Esophagus squamous epithelium (tissue), 5 donors: ENCODE measurements at regions not wholly inside any gene's neighbourhood (a gene's known extent, or its start where the extent isn't known, plus 50 kb on each side); places are given as distances from the start of the nearest gene placed in this dataset.

ENCODE experiments used
- DNase-seq: peaks from one replicate; lab custom pipeline; 2025; lab: John Stamatoyannopoulos, UW
- H3K27ac ChIP-seq, 4 donors: fragments of 200-600 bp; sonication (generic); one replicate each; pipeline ENCODE4 v1.5.1; 2016 to 2019; ENCODE audit warnings: mild to moderate bottlenecking in 1 of 4
- H3K27me3 ChIP-seq, 4 donors: fragments of 200-600 bp; sonication (generic); 1 replicate in 3 of 4; 2 replicates in 1 of 4; pipeline versions ENCODE4 v1.5.1 to v1.6.0; 2017 to 2021; ENCODE audit warnings: antibody characterized with exemption in 1 of 4
- H3K36me3 ChIP-seq, 3 donors: fragments of 200-600 bp; sonication (generic); one replicate each; pipeline ENCODE4 v1.5.1; 2016 to 2019
- H3K4me1 ChIP-seq, 3 donors: fragments of 200-600 bp; sonication (generic); one replicate each; pipeline ENCODE4 v1.5.1; 2017 to 2019
- H3K4me3 ChIP-seq, 4 donors: fragments of 200-600 bp; sonication (generic); 1 replicate in 3 of 4; 2 replicates in 1 of 4; pipeline ENCODE4 v1.5.1; 2016 to 2019; ENCODE audit warnings: mild to moderate bottlenecking in 2 of 4, moderate library complexity in 1 of 4
- H3K9me3 ChIP-seq, 3 donors: fragments of 200-600 bp; sonication (generic); one replicate each; pipeline ENCODE4 v1.5.1; 2016 to 2019
- CTCF ChIP-seq, 6 experiments: fragments of 450-650 bp in 4 of 6; fragments of 200-600 bp in 2 of 6; sonication (generic) in 2 of 6; IDR thresholded peaks; one replicate each; pipeline ENCODE4 v1.5.1; 2016 to 2019; ENCODE audit warnings: antibody characterized with exemption in 6 of 6, mild to moderate bottlenecking in 4 of 6, moderate library complexity in 4 of 6
- POLR2A ChIP-seq, 4 donors: fragments of 450-650 bp; IDR thresholded peaks; one replicate each; pipeline ENCODE4 v1.6.1; 2017; ENCODE audit warnings: antibody characterized with exemption in 4 of 4, mild to moderate bottlenecking in 4 of 4, moderate library complexity in 3 of 4
- WGBS, 2 donors: methylation state at CpG; one replicate each; pipeline ENCODE4 v1.1.5; 2018; 5-methylcytosine and 5-hydroxymethylcytosine counted together
- intact Hi-C: fragments of 100-400 bp; cut with DNase I; formaldehyde crosslinking; loops from one replicate; pipeline ENCODE4 v1.15.0; 2022
- donor health status: DM: yes; HTN: yes; CAD: no.

- no peaks in the 10 kb centered on the region for H3K9me3 ChIP-seq
- peaks cover 0 to 27% (median 0%) of the 10 kb centered on the region in 3 donors for H3K4me1 ChIP-seq
- H3K27ac ChIP-seq = no peak overlapping the region
- no peaks in the 10 kb centered on the region for H3K36me3 ChIP-seq
- TF ChIP-seq CTCF (IDR thresholded peaks at IDR 0.05) = no peak
- TF ChIP-seq POLR2A (IDR thresholded peaks at IDR 0.05) = no peak
- DNase-seq = no peak
- intact Hi-C loops = no loop called here
- no peaks in the 10 kb centered on the region for H3K27me3 ChIP-seq
- 81% methylated on average over 7 of the region's 7 CpGs for WGBS, 2 donors
- no peak overlapping the region for H3K4me3 ChIP-seq
Measured at GRCh38 chr10:78860260-78860914, 208.4 kb upstream of the ZMIZ1 start.

GRCh38 chr10:78861529-78862327 lies 207.0 kb upstream of the ZMIZ1 start:
- no peak overlapping the region for H3K4me3 ChIP-seq
- WGBS, 2 donors = 50 to 71% methylated on average over 4 of the region's 5 CpGs
- peaks cover 0 to 23% (median 0%) of the 10 kb centered on the region in 3 donors for H3K4me1 ChIP-seq
- intact Hi-C loops = no loop called here
- H3K36me3 ChIP-seq = no peaks in the 10 kb centered on the region
- H3K9me3 ChIP-seq = no peaks in the 10 kb centered on the region
- no peak overlapping the region for H3K27ac ChIP-seq
- H3K27me3 ChIP-seq = no peaks in the 10 kb centered on the region
- DNase-seq = no peak
- TF ChIP-seq POLR2A (IDR thresholded peaks at IDR 0.05) (no peak), CTCF (IDR thresholded peaks at IDR 0.05) (no peak)

GRCh38 chr10:78862328-78862640 lies 206.5 kb upstream of the ZMIZ1 start:
- Histone ChIP-seq H3K9me3 (no peaks in the 10 kb centered on the region), H3K4me1 (peaks cover 0 to 20% (median 0%) of the 10 kb centered on the region in 3 donors), H3K4me3 (no peak overlapping the region), H3K36me3 (no peaks in the 10 kb centered on the region), H3K27ac (no peak overlapping the region), H3K27me3 (no peaks in the 10 kb centered on the region)
- DNase-seq = no peak
- intact Hi-C loops = no loop called here
- WGBS, 2 donors = 65 to 78% methylated on average over 3 to 4 of the region's 4 CpGs
- TF ChIP-seq POLR2A (IDR thresholded peaks at IDR 0.05) (no peak), CTCF (IDR thresholded peaks at IDR 0.05) (no peak)

DNA sequence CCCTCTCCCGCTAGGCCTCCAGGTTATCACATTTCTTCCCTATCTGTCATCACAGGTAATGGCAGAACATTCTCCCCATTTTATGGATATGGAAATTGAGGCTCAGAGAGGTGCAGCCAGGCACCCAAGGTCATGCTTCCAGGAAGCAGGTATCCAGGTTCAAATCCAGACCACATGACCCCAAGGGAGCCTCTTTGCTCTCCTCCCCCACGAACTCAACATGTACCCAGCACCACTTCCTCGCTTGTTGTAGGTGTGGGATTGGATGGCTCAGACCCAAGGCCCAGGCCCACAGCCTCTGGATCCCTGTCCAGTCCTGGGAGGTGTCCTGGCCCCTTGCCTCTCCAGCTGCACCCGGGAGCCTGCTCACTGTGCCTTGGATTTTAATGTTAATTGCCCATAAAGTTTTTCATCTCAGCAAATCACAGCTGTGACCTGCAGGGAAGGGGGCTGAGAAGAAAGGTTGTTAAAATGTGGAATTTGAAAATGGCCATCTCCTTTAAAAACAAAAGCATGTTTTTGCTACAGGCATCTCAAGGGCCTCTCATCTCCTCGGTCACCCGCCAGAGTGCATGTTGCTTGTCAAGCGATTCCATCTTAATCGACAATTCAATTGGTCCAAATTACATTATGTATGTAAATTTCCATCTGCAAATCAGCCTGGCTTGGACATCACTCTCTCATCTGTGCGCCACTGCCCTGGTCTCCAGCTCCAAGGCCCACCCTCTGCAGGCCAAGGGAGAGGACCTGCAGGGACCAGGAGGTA lies 205.4 kb upstream of the ZMIZ1 start:
- DNase-seq = no peak
- Histone ChIP-seq H3K9me3 (no peaks in the 10 kb centered on the region), H3K4me1 (peaks cover 0 to 20% (median 0%) of the 10 kb centered on the region in 3 donors), H3K27ac (no peak overlapping the region), H3K36me3 (no peaks in the 10 kb centered on the region), H3K4me3 (no peak overlapping the region), H3K27me3 (no peaks in the 10 kb centered on the region)
- intact Hi-C loops = no loop called here
- WGBS, 2 donors = 86 to 91% methylated on average over 7 of the region's 9 CpGs
- no peak for TF ChIP-seq CTCF (IDR thresholded peaks at IDR 0.05)
- no peak for TF ChIP-seq POLR2A (IDR thresholded peaks at IDR 0.05)

GRCh38 chr10:78863906-78864239 lies 204.9 kb upstream of the ZMIZ1 start:
- Histone ChIP-seq H3K4me3 (no peak overlapping the region), H3K9me3 (no peaks in the 10 kb centered on the region), H3K4me1 (peaks cover 0 to 20% (median 0%) of the 10 kb centered on the region in 3 donors), H3K36me3 (no peaks in the 10 kb centered on the region), H3K27me3 (no peaks in the 10 kb centered on the region), H3K27ac (no peak overlapping the region)
- WGBS, 2 donors = 90% methylated on average over 1 of the region's 1 CpG; no CpG with 5 or more reads in 1 of the 2 donors
- DNase-seq = no peak
- no peak for TF ChIP-seq CTCF (IDR thresholded peaks at IDR 0.05)
- TF ChIP-seq POLR2A (IDR thresholded peaks at IDR 0.05) = no peak
- intact Hi-C loops = no loop called here
